Upper lobe of right lung (tissue), 1 donor: ENCODE measurements at regions not wholly inside any gene's neighbourhood (a gene's known extent, or its start where the extent isn't known, plus 50 kb on each side); places are given as distances from the start of the nearest gene placed in this dataset.

Source experiments
- ATAC-seq: fragments of 200-7000 bp; cut with Tn5 transposase; one replicate; pipeline ENCODE4 v1.9.1; 2020; ENCODE audit warnings: mild to moderate bottlenecking, moderate library complexity
- DNase-seq: peaks from one replicate; pipeline ENCODE4 v3.0.0-alpha.2; 2020
- H3K27ac ChIP-seq: fragments of 200-600 bp; one replicate; pipeline ENCODE4 v1.8.0; 2022
- H3K27me3 ChIP-seq: fragments of 200-600 bp; one replicate; pipeline ENCODE4 v1.8.0; 2022; ENCODE audit warnings: mild to moderate bottlenecking
- H3K36me3 ChIP-seq: fragments of 200-600 bp; one replicate; pipeline ENCODE4 v1.8.0; 2022
- H3K4me1 ChIP-seq: fragments of 200-600 bp; one replicate; pipeline ENCODE4 v1.8.0; 2022
- H3K4me3 ChIP-seq: fragments of 200-600 bp; one replicate; pipeline ENCODE4 v1.8.0; 2022; ENCODE audit warnings: mild to moderate bottlenecking
- H3K9me3 ChIP-seq: fragments of 200-600 bp; one replicate; pipeline ENCODE4 v1.8.0; 2022
- CTCF ChIP-seq: fragments of 200-600 bp; IDR thresholded peaks from one replicate; pipeline ENCODE4 v1.8.0; 2022; ENCODE audit warnings: antibody characterized with exemption
- intact Hi-C: fragments of 100-400 bp; cut with DNase I; formaldehyde crosslinking; loops from one replicate; pipeline ENCODE4 v1.11.0; 2022
- donor health status: DM: no; HTN: yes; CAD: no; lungs with severe emphysema.

GRCh38 chr3:28786446-28786845, 437.8 kb upstream of the AZI2 start:
- DNase-seq (no peak), ATAC-seq (no peak)
- Histone ChIP-seq H3K36me3 (no peaks in the 10 kb centered on the region), H3K27me3 (no peaks in the 10 kb centered on the region), H3K4me3 (no peak overlapping the region), H3K4me1 (no peaks in the 10 kb centered on the region), H3K27ac (no peak overlapping the region), H3K9me3 (no peaks in the 10 kb centered on the region)
- TF ChIP-seq CTCF: no peak
- intact Hi-C loops: no loop called here

GRCh38 chr3:28788571-28788970, 439.9 kb upstream of the AZI2 start:
- intact Hi-C loops: no loop called here
- H3K27me3 ChIP-seq: no peaks in the 10 kb centered on the region
- H3K27ac ChIP-seq: no peak overlapping the region
- no peak overlapping the region for H3K4me3 ChIP-seq
- DNase-seq: no peak
- no peaks in the 10 kb centered on the region for H3K36me3 ChIP-seq
- no peaks in the 10 kb centered on the region for H3K9me3 ChIP-seq
- no peak for ATAC-seq
- no peaks in the 10 kb centered on the region for H3K4me1 ChIP-seq
- no peak for TF ChIP-seq CTCF

GRCh38 chr3:28791713-28792255, 443.2 kb upstream of the AZI2 start:
- Histone ChIP-seq H3K9me3 (no peaks in the 10 kb centered on the region), H3K4me1 (no peaks in the 10 kb centered on the region), H3K27ac (no peak overlapping the region), H3K36me3 (no peaks in the 10 kb centered on the region), H3K27me3 (no peaks in the 10 kb centered on the region), H3K4me3 (no peak overlapping the region)
- intact Hi-C loops: no loop called here
- no peak for ATAC-seq
- DNase-seq: no peak
- TF ChIP-seq CTCF: no peak

GRCh38 chr3:28792604-28793003, 444.0 kb upstream of the AZI2 start:
- Histone ChIP-seq H3K27ac (no peak overlapping the region), H3K4me1 (no peaks in the 10 kb centered on the region), H3K4me3 (no peak overlapping the region), H3K27me3 (no peaks in the 10 kb centered on the region), H3K36me3 (no peaks in the 10 kb centered on the region), H3K9me3 (no peaks in the 10 kb centered on the region)
- no peak for DNase-seq
- intact Hi-C loops: no loop called here
- ATAC-seq: no peak
- TF ChIP-seq CTCF: no peak

- no peak overlapping the region for H3K27ac ChIP-seq
- intact Hi-C loops: no loop called here
Observed at GRCh38 chr3:28799084-28799483, 450.5 kb upstream of the AZI2 start.

More at GRCh38 chr3:28799084-28799483, 450.5 kb upstream of the AZI2 start:
- no peak for ATAC-seq
- H3K4me3 ChIP-seq: no peak overlapping the region
- no peaks in the 10 kb centered on the region for H3K36me3 ChIP-seq
- no peaks in the 10 kb centered on the region for H3K27me3 ChIP-seq
- H3K9me3 ChIP-seq: no peaks in the 10 kb centered on the region
- no peaks in the 10 kb centered on the region for H3K4me1 ChIP-seq
- no peak for TF ChIP-seq CTCF
- no peak for DNase-seq
